Ascending aorta (tissue), 2 donors: ENCODE measurements at regions not wholly inside any gene's neighbourhood (a gene's known extent, or its start where the extent isn't known, plus 50 kb on each side); places are given as distances from the start of the nearest gene placed in this dataset.

Source experiments
- DNase-seq, 2 donors: peaks; one replicate each; pipeline ENCODE4 v3.0.0-alpha.2; 2019; ENCODE audit warnings: low spot score in 2 of 2
- H3K27ac ChIP-seq, 2 donors: fragments of 200-600 bp; sonication (generic); one replicate each; pipeline ENCODE4 v1.5.1; 2016 to 2017; ENCODE audit warnings: mild to moderate bottlenecking in 1 of 2
- H3K27me3 ChIP-seq: fragments of 200-600 bp; sonication (generic); one replicate; pipeline ENCODE4 v1.5.1; 2017
- H3K36me3 ChIP-seq, 2 donors: fragments of 200-600 bp; sonication (generic); one replicate each; pipeline ENCODE4 v1.5.1; 2016
- H3K4me1 ChIP-seq, 2 donors: fragments of 200-600 bp; sonication (generic); one replicate each; pipeline ENCODE4 v1.5.1; 2016 to 2017; ENCODE audit warnings: mild to moderate bottlenecking in 1 of 2
- H3K4me3 ChIP-seq, 2 donors: fragments of 200-600 bp; sonication (generic); one replicate each; pipeline ENCODE4 v1.5.1; 2016 to 2017; ENCODE audit warnings: mild to moderate bottlenecking in 1 of 2
- H3K9me3 ChIP-seq, 2 donors: fragments of 200-600 bp; sonication (generic); one replicate each; pipeline ENCODE4 v1.5.1; 2016
- CTCF ChIP-seq, 3 experiments: fragments of 200-600 bp in 2 of 3; fragments of 450-650 bp in 1 of 3; sonication (generic) in 2 of 3; IDR thresholded peaks; one replicate each; pipeline ENCODE4 v1.5.1; 2016 to 2019; ENCODE audit warnings: antibody characterized with exemption in 3 of 3, mild to moderate bottlenecking in 1 of 3, moderate library complexity in 1 of 3
- intact Hi-C: fragments of 100-400 bp; cut with DNase I; formaldehyde crosslinking; loops from one replicate; pipeline ENCODE4 v1.15.1; 2023

- no peak overlapping the region for H3K4me3 ChIP-seq
- no peaks in the 10 kb centered on the region for H3K9me3 ChIP-seq
- no peak overlapping the region for H3K27ac ChIP-seq
- TF ChIP-seq CTCF (IDR thresholded peaks at IDR 0.05): no peak
- no peaks in the 10 kb centered on the region for H3K27me3 ChIP-seq
- H3K36me3 ChIP-seq: no peaks in the 10 kb centered on the region
- DNase-seq: no peak
- intact Hi-C loops: no loop called here
- no peaks in the 10 kb centered on the region for H3K4me1 ChIP-seq
Observed at GRCh38 chr5:164038128-164038783, 532.8 kb downstream of the MAT2B start.

- no peaks in the 10 kb centered on the region for H3K27me3 ChIP-seq
- no peak overlapping the region for H3K27ac ChIP-seq
- H3K4me3 ChIP-seq: no peak overlapping the region
- DNase-seq: no peak
- no peak for TF ChIP-seq CTCF (IDR thresholded peaks at IDR 0.05)
- intact Hi-C loops: no loop called here
- no peaks in the 10 kb centered on the region for H3K9me3 ChIP-seq
- H3K4me1 ChIP-seq: no peaks in the 10 kb centered on the region
- H3K36me3 ChIP-seq: no peaks in the 10 kb centered on the region
Observed at GRCh38 chr5:164041105-164041504, 535.7 kb downstream of the MAT2B start.

GRCh38 chr5:164048359-164048926 is 543.0 kb downstream of the MAT2B start:
- TF ChIP-seq CTCF (IDR thresholded peaks at IDR 0.05): no peak
- no peaks in the 10 kb centered on the region for H3K27me3 ChIP-seq
- no peaks in the 10 kb centered on the region for H3K4me1 ChIP-seq
- intact Hi-C loops: no loop called here
- H3K36me3 ChIP-seq: no peaks in the 10 kb centered on the region
- DNase-seq: no peak
- no peaks in the 10 kb centered on the region for H3K9me3 ChIP-seq
- no peak overlapping the region for H3K27ac ChIP-seq
- no peak overlapping the region for H3K4me3 ChIP-seq

GRCh38 chr5:164051745-164052144 is 546.3 kb downstream of the MAT2B start:
- no peak for TF ChIP-seq CTCF (IDR thresholded peaks at IDR 0.05)
- DNase-seq: no peak
- H3K9me3 ChIP-seq: no peaks in the 10 kb centered on the region

GRCh38 chr5:164052536-164053093 is 547.2 kb downstream of the MAT2B start:
- no peak for TF ChIP-seq CTCF (IDR thresholded peaks at IDR 0.05)
- Histone ChIP-seq H3K9me3 (no peaks in the 10 kb centered on the region), H3K4me1 (no peaks in the 10 kb centered on the region), H3K36me3 (no peaks in the 10 kb centered on the region), H3K27me3 (no peaks in the 10 kb centered on the region), H3K27ac (no peak overlapping the region), H3K4me3 (no peak overlapping the region)
- no peak for DNase-seq
- intact Hi-C loops: no loop called here

More at GRCh38 chr5:164051745-164052144, 546.3 kb downstream of the MAT2B start:
- no peaks in the 10 kb centered on the region for H3K27me3 ChIP-seq
- no peaks in the 10 kb centered on the region for H3K4me1 ChIP-seq
- H3K36me3 ChIP-seq: no peaks in the 10 kb centered on the region
- no peak overlapping the region for H3K27ac ChIP-seq
- intact Hi-C loops: no loop called here
- no peak overlapping the region for H3K4me3 ChIP-seq
